ENCODE measurements at regions not wholly inside any gene's neighbourhood (a gene's known extent, or its start where the extent isn't known, plus 50 kb on each side); places are given as distances from the start of the nearest gene placed in this dataset.

GRCh38 chr5:24788829-24789514, 144.2 kb upstream of the CDH10 start:
- TF ChIP-seq EZH2 (IDR thresholded peaks at IDR 0.05) (no peak), POLR2AphosphoS5 (IDR thresholded peaks at IDR 0.05; ENCODE audit: borderline replicate concordance, low read depth, low read length) (no peak)

Measured in SK-N-MC (cell line).